Right atrium auricular region (tissue), 2 donors: ENCODE measurements at regions not wholly inside any gene's neighbourhood (a gene's known extent, or its start where the extent isn't known, plus 50 kb on each side); places are given as distances from the start of the nearest gene placed in this dataset.
A peak's percentile ranks its signal among the peaks of the same experiment; 100 is the strongest.

ENCODE experiments used
- DNase-seq: peaks from one replicate; pipeline ENCODE4 v3.0.0-alpha.2; 2019; ENCODE audit warnings: low spot score
- H3K27ac ChIP-seq, 2 donors: fragments of 200-600 bp; sonication (generic); 1 replicate in 1 of 2; 2 replicates in 1 of 2; pipeline ENCODE4 v1.5.1; 2016 to 2019
- H3K27me3 ChIP-seq, 2 donors: fragments of 200-600 bp; sonication (generic); one replicate each; pipeline versions ENCODE4 v1.5.1 to v1.6.0; 2017 to 2019
- H3K36me3 ChIP-seq: fragments of 200-600 bp; sonication (generic); one replicate; pipeline ENCODE4 v1.5.1; 2016
- H3K4me1 ChIP-seq, 2 donors: fragments of 200-600 bp; sonication (generic); one replicate each; pipeline versions ENCODE4 v1.5.1 to v1.6.0; 2017 to 2019
- H3K4me3 ChIP-seq, 2 donors: fragments of 200-600 bp; sonication (generic); 1 replicate in 1 of 2; 2 replicates in 1 of 2; pipeline ENCODE4 v1.5.1; 2017 to 2019; ENCODE audit warnings: mild to moderate bottlenecking in 1 of 2, moderate library complexity in 1 of 2
- H3K9me3 ChIP-seq, 2 donors: fragments of 200-600 bp; sonication (generic); one replicate each; pipeline ENCODE4 v1.5.1; 2019
- TF ChIP-seq, protein P1 (sequence below), 2 donors: fragments of 200-600 bp; sonication (generic); IDR thresholded peaks; one replicate each; pipeline ENCODE4 v1.5.1; 2019; ENCODE audit warnings: antibody characterized with exemption in 2 of 2

DNA sequence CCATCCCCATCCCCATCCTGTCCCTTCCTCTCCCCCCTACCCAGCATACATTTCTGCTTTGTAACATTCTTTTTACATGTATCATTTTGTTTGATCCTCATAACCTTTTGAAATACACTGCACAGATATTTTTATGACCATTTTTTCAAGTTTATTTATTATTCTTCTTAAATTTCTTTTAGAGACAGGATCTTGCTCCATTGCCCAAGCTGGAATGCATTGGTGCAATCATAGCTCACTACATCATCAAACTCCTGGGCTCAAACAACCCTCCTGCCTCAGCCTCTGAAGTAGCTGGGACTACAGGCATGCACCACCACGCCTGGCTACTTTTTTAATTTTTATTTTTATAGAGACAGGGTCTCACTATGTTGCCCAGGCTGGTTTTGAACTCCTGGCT lies 99.4 kb upstream of the AKIP1 start:
- TF ChIP-seq, protein P1, sequence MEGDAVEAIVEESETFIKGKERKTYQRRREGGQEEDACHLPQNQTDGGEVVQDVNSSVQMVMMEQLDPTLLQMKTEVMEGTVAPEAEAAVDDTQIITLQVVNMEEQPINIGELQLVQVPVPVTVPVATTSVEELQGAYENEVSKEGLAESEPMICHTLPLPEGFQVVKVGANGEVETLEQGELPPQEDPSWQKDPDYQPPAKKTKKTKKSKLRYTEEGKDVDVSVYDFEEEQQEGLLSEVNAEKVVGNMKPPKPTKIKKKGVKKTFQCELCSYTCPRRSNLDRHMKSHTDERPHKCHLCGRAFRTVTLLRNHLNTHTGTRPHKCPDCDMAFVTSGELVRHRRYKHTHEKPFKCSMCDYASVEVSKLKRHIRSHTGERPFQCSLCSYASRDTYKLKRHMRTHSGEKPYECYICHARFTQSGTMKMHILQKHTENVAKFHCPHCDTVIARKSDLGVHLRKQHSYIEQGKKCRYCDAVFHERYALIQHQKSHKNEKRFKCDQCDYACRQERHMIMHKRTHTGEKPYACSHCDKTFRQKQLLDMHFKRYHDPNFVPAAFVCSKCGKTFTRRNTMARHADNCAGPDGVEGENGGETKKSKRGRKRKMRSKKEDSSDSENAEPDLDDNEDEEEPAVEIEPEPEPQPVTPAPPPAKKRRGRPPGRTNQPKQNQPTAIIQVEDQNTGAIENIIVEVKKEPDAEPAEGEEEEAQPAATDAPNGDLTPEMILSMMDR (IDR thresholded peaks at IDR 0.05), result no peak
- H3K9me3 ChIP-seq, result no peaks in the 10 kb centered on the region
- no peaks in the 10 kb centered on the region for H3K36me3 ChIP-seq
- no peaks in the 10 kb centered on the region for H3K27me3 ChIP-seq
- DNase-seq, result no peak
- H3K4me3 ChIP-seq, result no peak overlapping the region
- peak overlapping the region; percentile 89 to 93 for H3K27ac ChIP-seq
- peaks cover 0 to 58% of the 10 kb centered on the region in 2 donors for H3K4me1 ChIP-seq

- peak overlapping the region in 1 of 2 donors; percentile 5 for H3K27ac ChIP-seq
- peaks cover 0 to 49% of the 10 kb centered on the region in 2 donors for H3K4me1 ChIP-seq
- H3K27me3 ChIP-seq, result no peaks in the 10 kb centered on the region
- H3K4me3 ChIP-seq, result no peak overlapping the region
- DNase-seq, result peak; percentile 74
- TF ChIP-seq, protein P1 (IDR thresholded peaks at IDR 0.05), result no peak
- H3K36me3 ChIP-seq, result no peaks in the 10 kb centered on the region
- no peaks in the 10 kb centered on the region for H3K9me3 ChIP-seq
Observed at GRCh38 chr11:8812438-8812837, 98.6 kb upstream of the AKIP1 start.

DNA sequence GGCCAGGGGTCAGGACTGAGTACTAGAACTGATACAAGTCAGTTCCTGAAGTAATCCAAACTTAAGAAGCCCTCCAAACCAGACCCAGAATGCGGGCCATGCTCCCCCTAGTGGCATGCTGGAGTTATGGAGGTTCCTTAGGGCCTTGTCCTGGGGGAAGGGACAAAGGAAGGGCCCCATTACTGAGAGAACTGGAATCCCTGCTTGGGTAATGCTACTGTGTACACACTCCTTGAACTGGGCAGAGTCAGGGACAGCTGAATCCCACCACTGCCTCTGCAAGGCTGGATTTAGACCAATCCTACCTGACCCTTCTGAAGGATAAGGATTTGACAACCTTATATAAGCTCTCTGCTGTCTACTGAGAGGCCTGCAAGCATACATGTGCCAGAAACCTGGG lies 97.3 kb upstream of the AKIP1 start:
- TF ChIP-seq, protein P1 (IDR thresholded peaks at IDR 0.05), result peak; percentile 75 to 93
- DNase-seq, result peak; percentile 86

DNA sequence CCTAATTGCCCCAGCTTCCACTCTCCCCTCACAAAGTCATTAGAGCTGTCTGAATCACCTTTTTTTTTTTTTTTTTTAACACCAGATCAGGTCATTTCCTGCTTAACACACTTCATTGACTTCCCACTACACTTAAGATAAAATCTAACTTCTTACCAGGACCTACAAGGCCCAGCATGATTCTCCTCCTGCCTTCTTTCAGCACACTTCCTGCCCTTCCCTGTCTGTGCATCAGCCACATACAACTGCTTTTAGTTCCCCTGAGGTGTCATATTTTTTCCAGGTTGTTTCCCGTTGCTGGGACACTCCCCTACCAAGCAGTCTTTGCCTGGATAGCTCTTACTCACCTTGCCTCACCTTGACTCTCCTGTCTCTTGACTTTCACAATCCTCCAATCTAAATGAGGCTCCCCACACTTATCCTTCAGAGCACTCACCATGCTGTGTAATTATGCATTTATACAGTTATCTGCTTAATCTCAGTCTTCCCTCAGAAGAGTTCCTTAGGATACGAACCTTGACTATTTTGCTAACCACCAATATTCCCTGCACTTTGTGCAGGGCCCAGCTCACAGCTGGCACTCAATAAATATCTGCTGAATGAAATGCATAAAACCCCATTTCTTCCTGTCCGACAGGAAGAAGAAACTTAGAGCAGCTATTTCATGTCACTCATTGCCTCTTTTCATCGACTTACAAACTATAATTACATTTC lies 96.6 kb upstream of the AKIP1 start:
- DNase-seq, result no peak
- no peak overlapping the region for H3K4me3 ChIP-seq
- no peaks in the 10 kb centered on the region for H3K9me3 ChIP-seq
- H3K36me3 ChIP-seq, result no peaks in the 10 kb centered on the region
- peaks cover 0 to 30% of the 10 kb centered on the region in 2 donors for H3K4me1 ChIP-seq
- TF ChIP-seq, protein P1 (IDR thresholded peaks at IDR 0.05), result no peak
- no peak overlapping the region for H3K27ac ChIP-seq
- no peaks in the 10 kb centered on the region for H3K27me3 ChIP-seq

More for the DNA sequence above, 97.3 kb upstream of the AKIP1 start:
- Histone ChIP-seq H3K27ac (peak overlapping the region in 1 of 2 donors; percentile 31), H3K4me1 (peaks cover 0 to 37% of the 10 kb centered on the region in 2 donors), H3K27me3 (no peaks in the 10 kb centered on the region), H3K36me3 (no peaks in the 10 kb centered on the region), H3K9me3 (no peaks in the 10 kb centered on the region), H3K4me3 (no peak overlapping the region)

DNA sequence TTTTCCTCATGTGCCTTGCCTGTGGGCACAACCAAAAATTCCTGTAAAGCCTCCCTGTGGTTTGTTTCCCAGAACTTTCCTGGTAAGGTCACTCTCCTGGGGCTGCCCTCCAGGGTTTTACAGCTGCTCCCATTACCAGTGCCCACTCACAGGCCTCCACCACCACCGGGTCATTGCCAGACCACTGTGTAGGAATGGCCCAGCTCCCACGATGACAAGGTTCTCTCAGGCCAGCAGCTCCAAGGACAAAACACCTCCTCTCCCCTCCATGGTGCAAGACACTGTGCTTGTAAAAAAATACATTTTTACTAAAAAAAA lies 96.1 kb upstream of the AKIP1 start:
- Histone ChIP-seq H3K27ac (no peak overlapping the region), H3K4me1 (peaks cover 0 to 29% of the 10 kb centered on the region in 2 donors)
- TF ChIP-seq, protein P1 (IDR thresholded peaks at IDR 0.05), result no peak

DNA sequence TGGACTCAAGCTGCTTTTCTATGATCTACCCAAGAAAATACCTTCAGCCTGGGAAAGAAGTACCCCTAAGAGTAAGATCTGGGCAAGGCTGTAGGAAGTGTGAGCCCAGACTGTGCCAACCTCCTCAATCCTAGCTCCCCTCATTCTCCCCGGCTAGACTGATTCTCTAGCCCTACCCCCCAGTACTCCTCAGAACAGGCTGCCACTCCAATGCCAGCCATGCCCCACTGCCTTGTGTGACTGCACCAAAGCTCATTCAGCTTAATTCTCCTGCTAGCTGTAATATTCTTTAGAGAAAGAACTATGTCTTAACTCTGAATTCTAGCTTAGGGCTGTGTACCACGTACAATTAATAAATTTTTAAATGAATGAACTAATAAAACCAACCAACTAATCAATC lies 92.6 kb upstream of the AKIP1 start:
- Histone ChIP-seq H3K4me1 (peaks cover 0 to 6% of the 10 kb centered on the region in 2 donors), H3K9me3 (no peaks in the 10 kb centered on the region), H3K36me3 (no peaks in the 10 kb centered on the region), H3K27me3 (no peaks in the 10 kb centered on the region), H3K4me3 (no peak overlapping the region), H3K27ac (no peak overlapping the region)
- TF ChIP-seq, protein P1 (IDR thresholded peaks at IDR 0.05), result no peak
- DNase-seq, result no peak

More for the DNA sequence above, 96.1 kb upstream of the AKIP1 start:
- no peaks in the 10 kb centered on the region for H3K27me3 ChIP-seq
- H3K4me3 ChIP-seq, result no peak overlapping the region
- no peaks in the 10 kb centered on the region for H3K36me3 ChIP-seq
- H3K9me3 ChIP-seq, result no peaks in the 10 kb centered on the region
- DNase-seq, result no peak
